IMR-90 (cell line): ENCODE measurements at regions not wholly inside any gene's neighbourhood (a gene's known extent, or its start where the extent isn't known, plus 50 kb on each side); places are given as distances from the start of the nearest gene placed in this dataset.

Source experiments
- ATAC-seq: fragments of 200-7000 bp; cut with Tn5 transposase; 2 replicates; pipeline ENCODE4 v1.9.1; 2020; ENCODE audit warnings: low read depth, mild to moderate bottlenecking, moderate library complexity
- BruUV-seq: library from RNA; stranded (reverse); fragments of 400-500 nt; replicated peaks from 2 replicates; lab custom pipeline; 2021; lab: Mats Ljungman, UMichigan
- CTCF ChIA-PET: fragments of 300-600 bp; formaldehyde crosslinking; extraction: SDS; loops from one replicate; lab custom pipeline; 2021; ENCODE audit warnings: antibody characterized with exemption; lab: Yijun Ruan, JAX
- POLR2A ChIA-PET: fragments of 300-600 bp; sonication (Branson Sonifier 250); formaldehyde crosslinking; loops from one replicate; lab custom pipeline; 2022; ENCODE audit warnings: antibody characterized with exemption; ENCODE audit not compliant: unreplicated experiment; lab: Charles Lee
- DNase-seq: peaks from one replicate; pipeline ENCODE4 v3.0.0; 2013
- H2AFZ ChIP-seq: replicated peaks from 2 replicates; pipeline ENCODE3; 2013; ENCODE audit warnings: low read length, mild to moderate bottlenecking; ENCODE audit not compliant: poor library complexity
- H2AK5ac ChIP-seq: 2 replicates; pipeline ENCODE4 v1.6.1; 2013; ENCODE audit warnings: low read depth, low read length, inconsistent platforms
- H2AK9ac ChIP-seq: replicated peaks from 2 replicates; pipeline ENCODE3; 2013; ENCODE audit warnings: mild to moderate bottlenecking, low read depth, low read length, moderate library complexity; ENCODE audit not compliant: poor library complexity
- H2BK120ac ChIP-seq: 2 replicates; pipeline ENCODE4 v1.6.1; 2013; ENCODE audit warnings: low read depth, low read length, inconsistent platforms
- H2BK15ac ChIP-seq: 3 replicates; pipeline ENCODE4 v1.6.1; 2013; ENCODE audit warnings: low read depth, low read length, inconsistent platforms
- H2BK20ac ChIP-seq: 2 replicates; pipeline ENCODE4 v1.6.1; 2013; ENCODE audit warnings: low read depth, mild to moderate bottlenecking, inconsistent platforms, low read length, moderate library complexity
- H2BK5ac ChIP-seq: 2 replicates; pipeline ENCODE4 v1.6.1; 2013; ENCODE audit warnings: mild to moderate bottlenecking, low read depth, low read length, inconsistent platforms; ENCODE audit not compliant: poor library complexity, severe bottlenecking
- H3K14ac ChIP-seq: replicated peaks from 2 replicates; pipeline ENCODE4 v1.6.1; 2013; ENCODE audit warnings: low read depth, low read length, inconsistent platforms
- H3K18ac ChIP-seq: 2 replicates; pipeline ENCODE4 v1.6.1; 2013; ENCODE audit warnings: low read depth, low read length, control low read depth
- H3K23ac ChIP-seq: 2 replicates; pipeline ENCODE4 v1.6.1; 2013; ENCODE audit warnings: low read depth, low read length, inconsistent platforms
- H3K27ac ChIP-seq: 2 replicates; pipeline ENCODE4 v1.5.1; 2013; ENCODE audit warnings: mild to moderate bottlenecking, control low read depth, low read length; ENCODE audit not compliant: insufficient read depth
- H3K27me3 ChIP-seq: 2 replicates; pipeline ENCODE4 v1.6.1; 2013; ENCODE audit warnings: low read length; ENCODE audit not compliant: control insufficient read depth, insufficient read depth
- H3K36me3 ChIP-seq: 2 replicates; pipeline ENCODE4 v1.6.1; 2013; ENCODE audit warnings: low read length, mixed read lengths; ENCODE audit not compliant: control insufficient read depth, insufficient read depth
- H3K4ac ChIP-seq: 2 replicates; pipeline ENCODE4 v1.6.1; 2013; ENCODE audit warnings: low read depth, low read length, inconsistent platforms
- H3K4me1 ChIP-seq: 2 replicates; pipeline ENCODE4 v1.6.1; 2013; ENCODE audit warnings: low read length, mixed read lengths; ENCODE audit not compliant: control insufficient read depth, insufficient read depth
- H3K4me2 ChIP-seq: 2 replicates; pipeline ENCODE4 v1.6.1; 2013; ENCODE audit warnings: low read depth, mild to moderate bottlenecking, control low read depth, low read length, moderate library complexity
- H3K4me3 ChIP-seq: 2 replicates; pipeline ENCODE4 v1.5.1; 2013; ENCODE audit warnings: low read depth, mild to moderate bottlenecking, control low read depth, low read length, moderate library complexity; ENCODE audit not compliant: insufficient read depth
- H3K56ac ChIP-seq: 2 replicates; pipeline ENCODE4 v1.6.1; 2013; ENCODE audit warnings: low read length, inconsistent platforms; ENCODE audit not compliant: insufficient read depth; ENCODE audit errors: extremely low read depth
- H3K79me1 ChIP-seq, 2 experiments: 2 replicates each; pipeline ENCODE4 v1.6.1; 2013; ENCODE audit warnings: low read length in 2 of 2, inconsistent platforms in 1 of 2, low read depth in 1 of 2
- H3K9ac ChIP-seq: 2 replicates; pipeline ENCODE4 v1.6.1; 2013; ENCODE audit warnings: low read depth, low read length, control low read depth
- H3K9me1 ChIP-seq: 2 replicates; pipeline ENCODE4 v1.6.1; 2013; ENCODE audit warnings: low read length, inconsistent platforms; ENCODE audit not compliant: insufficient read depth
- H3K9me3 ChIP-seq: 2 replicates; pipeline ENCODE4 v1.6.1; 2013; ENCODE audit warnings: low read length; ENCODE audit not compliant: control insufficient read depth, insufficient read depth
- H4K20me1 ChIP-seq: 2 replicates; pipeline ENCODE4 v1.6.1; 2013; ENCODE audit warnings: low read length, inconsistent platforms; ENCODE audit not compliant: insufficient read depth
- H4K5ac ChIP-seq: 2 replicates; pipeline ENCODE4 v1.6.1; 2013; ENCODE audit warnings: mild to moderate bottlenecking, low read depth, low read length, control low read depth
- H4K8ac ChIP-seq, 2 experiments: 2 replicates each; pipeline ENCODE4 v1.6.1; 2013; ENCODE audit warnings: low read depth in 2 of 2, low read length in 2 of 2, control low read depth in 1 of 2, inconsistent platforms in 1 of 2
- H4K91ac ChIP-seq: 2 replicates; pipeline ENCODE4 v1.6.1; 2013; ENCODE audit warnings: low read depth, low read length, inconsistent platforms; ENCODE audit not compliant: insufficient read depth
- BHLHE40 ChIP-seq: fragments of 150-350 bp; IDR thresholded peaks from 2 replicates; pipeline ENCODE4 v1.6.1; 2016; ENCODE audit warnings: mild to moderate bottlenecking, low read depth, low read length
- CEBPB ChIP-seq: IDR thresholded peaks from 2 replicates; pipeline ENCODE4 v1.6.1; 2012; ENCODE audit warnings: low read depth, low read length, improper control_type of control experiment
- CHD1 ChIP-seq: IDR thresholded peaks from 2 replicates; pipeline ENCODE4 v1.6.1; 2012; ENCODE audit warnings: low read depth, low read length, improper control_type of control experiment
- FOS ChIP-seq: fragments of 150-350 bp; IDR thresholded peaks from 2 replicates; pipeline ENCODE4 v1.6.1; 2016; ENCODE audit warnings: low read depth, low read length
- MAFK ChIP-seq: IDR thresholded peaks from 2 replicates; pipeline ENCODE4 v1.6.1; 2012; ENCODE audit warnings: low read depth, low read length, improper control_type of control experiment
- MAZ ChIP-seq: IDR thresholded peaks from 2 replicates; pipeline ENCODE4 v1.6.1; 2012; ENCODE audit warnings: low read depth, mild to moderate bottlenecking, low read length, improper control_type of control experiment, moderate library complexity, borderline replicate concordance
- MXI1 ChIP-seq: IDR thresholded peaks from 2 replicates; pipeline ENCODE4 v1.6.1; 2012; ENCODE audit warnings: low read depth, mild to moderate bottlenecking, low read length, moderate library complexity, borderline replicate concordance
- NFE2L2 ChIP-seq: fragments of 150-350 bp; IDR thresholded peaks from 2 replicates; pipeline ENCODE4 v1.6.1; 2016; ENCODE audit warnings: low read depth, mild to moderate bottlenecking, low read length
- POLR2A ChIP-seq: IDR thresholded peaks from 2 replicates; pipeline ENCODE4 v1.6.1; 2012; ENCODE audit warnings: mild to moderate bottlenecking, low read depth, low read length
- RAD21 ChIP-seq: IDR thresholded peaks from 2 replicates; pipeline ENCODE4 v1.6.1; 2012; ENCODE audit warnings: low read length, improper control_type of control experiment
- RCOR1 ChIP-seq: IDR thresholded peaks from 2 replicates; pipeline ENCODE4 v1.6.1; 2012; ENCODE audit warnings: mild to moderate bottlenecking, low read length, improper control_type of control experiment; ENCODE audit not compliant: insufficient replicate concordance
- RFX5 ChIP-seq: IDR thresholded peaks from 2 replicates; pipeline ENCODE4 v1.8.0; 2012; ENCODE audit warnings: low read depth, mild to moderate bottlenecking, low read length, moderate library complexity
- SMC3 ChIP-seq: fragments of 150-350 bp; IDR thresholded peaks from 2 replicates; pipeline ENCODE4 v1.6.1; 2016; ENCODE audit warnings: low read depth, mild to moderate bottlenecking, antibody characterized with exemption, low read length, moderate library complexity
- WGBS, 2 experiments: methylation state at CpG; one replicate each; pipeline versions ENCODE4 v1.1.5 to v1.1.7; 2013; ENCODE audit warnings: missing lambda C conversion rate in 2 of 2; ENCODE audit not compliant: insufficient read length in 1 of 2; ENCODE audit errors: extremely low coverage in 2 of 2; 5-methylcytosine and 5-hydroxymethylcytosine counted together
- dilution Hi-C: fragments of 300-500 bp; cut with HindIII; formaldehyde crosslinking; loops from one replicate; pipeline ENCODE4 v1.14.3; 2018; ENCODE audit warnings: low sequenced_read_pairs; ENCODE audit not compliant: unreplicated experiment
- in situ Hi-C: fragments of 300-500 bp; cut with MboI; formaldehyde crosslinking; loops from 3 replicates; pipeline ENCODE4 v1.14.3; 2019; ENCODE audit warnings: low sequenced_read_pairs, inconsistent platforms, mixed read lengths
- intact Hi-C: fragments of 100-400 bp; cut with micrococcal nuclease; formaldehyde crosslinking; loops from 2 replicates; pipeline ENCODE4 v1.10.0; 2022
- TF ChIP-seq, protein P1 (sequence below): fragments of 150-350 bp; IDR thresholded peaks from 2 replicates; pipeline ENCODE4 v1.6.1; 2017; ENCODE audit warnings: mild to moderate bottlenecking, antibody characterized with exemption, low read length, low read depth
- TF ChIP-seq, protein P2 (sequence below): conservative IDR thresholded peaks from 2 replicates; pipeline ENCODE4 v1.5.1; 2012; ENCODE audit warnings: mild to moderate bottlenecking, low read depth, low read length, improper control_type of control experiment
- TF ChIP-seq, protein P3 (sequence below): fragments of 150-350 bp; IDR thresholded peaks from 2 replicates; pipeline ENCODE4 v1.6.1; 2016; ENCODE audit warnings: low read depth, mild to moderate bottlenecking, low read length, moderate library complexity, borderline replicate concordance

DNA sequence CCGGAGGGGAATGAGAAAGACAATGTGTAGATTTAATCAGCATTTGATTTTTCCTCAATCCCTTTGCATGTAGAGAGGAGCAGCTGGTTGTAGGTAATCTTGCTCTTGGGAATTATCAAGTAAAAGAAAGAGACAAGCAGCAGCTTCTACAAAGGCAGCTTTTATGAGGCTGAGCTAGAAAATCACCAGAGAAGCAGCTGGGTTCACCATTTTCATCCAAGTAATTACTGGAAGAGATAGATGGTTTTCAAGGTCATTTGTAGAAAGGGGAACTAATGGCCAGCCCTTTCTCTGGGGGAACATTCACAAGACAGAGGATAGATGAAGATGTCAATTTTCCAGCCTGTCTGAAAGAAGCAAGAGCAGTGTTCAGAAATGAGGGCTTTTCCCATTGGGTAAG, 113.0 kb downstream of the RND3 start:
- no peak overlapping the region for H3K23ac ChIP-seq
- no peaks in the 10 kb centered on the region for H3K79me1 ChIP-seq
- DNase-seq (no peak), ATAC-seq (no peak)
- no peaks in the 10 kb centered on the region for H3K9me1 ChIP-seq
- no peak overlapping the region for H4K8ac ChIP-seq
- no peaks in the 10 kb centered on the region for H3K36me3 ChIP-seq
- BruUV-seq, result no TSS peak
- TF ChIP-seq POLR2A (no peak), BHLHE40 (no peak), NFE2L2 (no peak), RFX5 (no peak), CHD1 (no peak), MXI1 (no peak), CEBPB (no peak), RCOR1 (no peak), MAFK (no peak), MAZ (no peak), SMC3 (no peak), RAD21 (no peak), FOS (no peak)
- TF ChIP-seq, protein P1, sequence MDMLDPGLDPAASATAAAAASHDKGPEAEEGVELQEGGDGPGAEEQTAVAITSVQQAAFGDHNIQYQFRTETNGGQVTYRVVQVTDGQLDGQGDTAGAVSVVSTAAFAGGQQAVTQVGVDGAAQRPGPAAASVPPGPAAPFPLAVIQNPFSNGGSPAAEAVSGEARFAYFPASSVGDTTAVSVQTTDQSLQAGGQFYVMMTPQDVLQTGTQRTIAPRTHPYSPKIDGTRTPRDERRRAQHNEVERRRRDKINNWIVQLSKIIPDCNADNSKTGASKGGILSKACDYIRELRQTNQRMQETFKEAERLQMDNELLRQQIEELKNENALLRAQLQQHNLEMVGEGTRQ, result no peak
- TF ChIP-seq, protein P2, sequence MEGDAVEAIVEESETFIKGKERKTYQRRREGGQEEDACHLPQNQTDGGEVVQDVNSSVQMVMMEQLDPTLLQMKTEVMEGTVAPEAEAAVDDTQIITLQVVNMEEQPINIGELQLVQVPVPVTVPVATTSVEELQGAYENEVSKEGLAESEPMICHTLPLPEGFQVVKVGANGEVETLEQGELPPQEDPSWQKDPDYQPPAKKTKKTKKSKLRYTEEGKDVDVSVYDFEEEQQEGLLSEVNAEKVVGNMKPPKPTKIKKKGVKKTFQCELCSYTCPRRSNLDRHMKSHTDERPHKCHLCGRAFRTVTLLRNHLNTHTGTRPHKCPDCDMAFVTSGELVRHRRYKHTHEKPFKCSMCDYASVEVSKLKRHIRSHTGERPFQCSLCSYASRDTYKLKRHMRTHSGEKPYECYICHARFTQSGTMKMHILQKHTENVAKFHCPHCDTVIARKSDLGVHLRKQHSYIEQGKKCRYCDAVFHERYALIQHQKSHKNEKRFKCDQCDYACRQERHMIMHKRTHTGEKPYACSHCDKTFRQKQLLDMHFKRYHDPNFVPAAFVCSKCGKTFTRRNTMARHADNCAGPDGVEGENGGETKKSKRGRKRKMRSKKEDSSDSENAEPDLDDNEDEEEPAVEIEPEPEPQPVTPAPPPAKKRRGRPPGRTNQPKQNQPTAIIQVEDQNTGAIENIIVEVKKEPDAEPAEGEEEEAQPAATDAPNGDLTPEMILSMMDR, result no peak
- TF ChIP-seq, protein P3, sequence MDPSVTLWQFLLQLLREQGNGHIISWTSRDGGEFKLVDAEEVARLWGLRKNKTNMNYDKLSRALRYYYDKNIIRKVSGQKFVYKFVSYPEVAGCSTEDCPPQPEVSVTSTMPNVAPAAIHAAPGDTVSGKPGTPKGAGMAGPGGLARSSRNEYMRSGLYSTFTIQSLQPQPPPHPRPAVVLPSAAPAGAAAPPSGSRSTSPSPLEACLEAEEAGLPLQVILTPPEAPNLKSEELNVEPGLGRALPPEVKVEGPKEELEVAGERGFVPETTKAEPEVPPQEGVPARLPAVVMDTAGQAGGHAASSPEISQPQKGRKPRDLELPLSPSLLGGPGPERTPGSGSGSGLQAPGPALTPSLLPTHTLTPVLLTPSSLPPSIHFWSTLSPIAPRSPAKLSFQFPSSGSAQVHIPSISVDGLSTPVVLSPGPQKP, result no peak
- H2AK9ac ChIP-seq, result no peak overlapping the region
- no peak overlapping the region for H3K18ac ChIP-seq
- no peaks in the 10 kb centered on the region; the same call in 1 of the 2 replicates for H3K4me1 ChIP-seq
- no peaks in the 10 kb centered on the region for H3K9me3 ChIP-seq
- H2BK20ac ChIP-seq, result no peak overlapping the region
- no peaks in the 10 kb centered on the region for H4K20me1 ChIP-seq
- ChIA-PET POLR2A (no interaction called here), CTCF (no interaction called here)
- no peak overlapping the region for H3K9ac ChIP-seq
- no peak overlapping the region for H4K5ac ChIP-seq
- no peak overlapping the region for H2BK5ac ChIP-seq
- H3K4ac ChIP-seq, result no peak overlapping the region
- H2AFZ ChIP-seq, result no peak overlapping the region
- no CpG with 5 or more reads among the region's 1 CpG for WGBS, 2 experiments
- H2BK120ac ChIP-seq, result no peak overlapping the region
- in situ Hi-C loops (no loop called here), dilution Hi-C loops (no loop called here), intact Hi-C loops (loop anchor here (10.0 kb wide), 1 partner anchor 70 kb away; no protein-coding TSS in a partner anchor)
- H3K14ac ChIP-seq, result no peak overlapping the region
- H4K91ac ChIP-seq, result no peak overlapping the region
- H3K27ac ChIP-seq, result no peak overlapping the region
- H3K4me2 ChIP-seq, result no peak overlapping the region
- H3K4me3 ChIP-seq, result no peak overlapping the region
- no peaks in the 10 kb centered on the region for H3K27me3 ChIP-seq
- H3K56ac ChIP-seq, result no peak overlapping the region
- no peak overlapping the region for H2AK5ac ChIP-seq
- H2BK15ac ChIP-seq, result no peak overlapping the region
